HUDEP-2 (cell line): ENCODE measurements at regions not wholly inside any gene's neighbourhood (a gene's known extent, or its start where the extent isn't known, plus 50 kb on each side); places are given as distances from the start of the nearest gene placed in this dataset.
A peak's percentile ranks its signal among the peaks of the same experiment; 100 is the strongest.
"Not testable (repeated sequence)": the region's sequence is repeated elsewhere in the genome, so short reads cannot be mapped to it uniquely, and the experiment has no call there.

Experiments used
- DNase-seq, 76 experiments: peaks; one replicate each; lab custom pipeline; 2025; ENCODE audit not compliant: unreplicated experiment in 76 of 76; lab: John Stamatoyannopoulos, UW

DNA sequence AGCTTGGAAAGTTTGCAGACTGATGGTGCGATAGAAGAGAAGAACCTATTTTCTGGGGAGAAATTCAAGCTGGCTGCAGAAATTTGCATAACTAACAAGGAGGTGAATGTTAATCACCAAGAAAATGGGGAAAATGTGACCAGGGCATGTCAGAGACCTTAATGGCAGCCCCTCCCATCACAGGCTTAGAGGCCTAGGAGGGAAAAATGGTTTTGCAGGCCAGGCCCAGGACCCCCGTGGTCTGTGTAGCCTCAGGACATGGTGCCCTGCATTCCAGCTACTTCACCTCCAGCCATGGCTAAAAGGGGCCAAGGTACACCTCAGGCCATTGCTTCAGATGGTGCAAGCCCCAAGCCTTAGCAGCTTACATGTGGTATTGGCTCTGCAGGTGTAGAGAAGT, 207.1 kb upstream of the CXorf66 start:
- DNase-seq, result no peak

DNA sequence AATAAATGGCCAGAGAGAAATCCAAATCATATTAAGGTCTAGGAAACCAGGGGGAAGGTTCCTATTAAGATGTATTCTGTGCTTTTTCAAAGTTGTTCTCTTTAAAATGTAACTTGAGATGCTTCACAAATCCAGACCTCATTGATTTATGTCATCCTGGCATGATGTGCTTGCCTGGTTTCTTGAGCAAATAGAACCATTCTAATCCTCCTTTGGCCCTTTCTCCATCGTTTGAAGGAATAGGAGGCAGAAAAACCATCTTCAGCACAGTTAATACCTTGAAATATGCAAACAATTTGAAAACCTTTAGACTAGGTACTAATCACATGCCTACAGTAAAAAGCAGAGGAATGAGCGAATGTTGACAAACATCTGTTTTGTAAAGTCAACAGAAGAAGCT, 202.2 kb upstream of the CXorf66 start:
- no peak for DNase-seq

DNA sequence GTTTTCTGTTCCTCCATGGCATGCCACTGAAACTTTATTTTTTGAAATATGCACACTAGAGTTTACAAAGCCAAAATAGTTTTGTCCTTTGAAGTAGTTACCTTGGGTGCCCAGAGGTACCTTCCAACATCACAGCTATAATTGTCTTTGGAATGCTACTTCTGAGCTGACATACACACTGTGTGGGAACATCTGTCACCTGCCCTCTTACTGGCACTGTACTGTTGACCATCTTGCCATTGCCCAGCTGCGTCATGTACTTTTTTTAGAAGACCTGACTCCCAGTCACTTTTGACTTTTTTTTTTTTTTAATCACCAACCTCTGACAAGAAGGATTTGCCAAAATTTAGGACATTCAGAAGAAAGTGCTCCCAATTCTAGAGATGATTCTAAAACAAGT, 200.5 kb upstream of the CXorf66 start:
- DNase-seq, result no peak

DNA sequence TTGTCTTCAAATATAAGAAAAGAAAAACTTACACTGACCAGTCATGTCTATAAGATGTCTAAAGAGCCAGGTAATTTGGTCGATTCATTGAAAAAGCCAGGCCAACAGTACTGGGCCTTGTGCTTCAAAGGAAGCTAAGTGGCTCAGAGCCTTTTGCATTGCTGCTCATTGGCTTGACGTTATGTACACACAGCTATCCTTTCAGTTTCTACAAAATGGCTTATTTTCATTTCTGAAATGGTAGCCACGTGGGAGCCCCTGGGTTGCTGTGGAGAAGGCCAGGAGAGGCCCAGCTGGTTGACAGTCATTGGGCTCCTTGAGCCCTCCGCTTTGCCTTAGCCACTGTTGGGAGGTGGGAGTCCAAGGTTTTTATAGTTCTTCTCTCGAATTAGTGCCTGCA, 199.1 kb upstream of the CXorf66 start:
- no peak for DNase-seq

GRCh38 chrX:140163371-140164159, 198.2 kb upstream of the CXorf66 start:
- no peak for DNase-seq

DNA sequence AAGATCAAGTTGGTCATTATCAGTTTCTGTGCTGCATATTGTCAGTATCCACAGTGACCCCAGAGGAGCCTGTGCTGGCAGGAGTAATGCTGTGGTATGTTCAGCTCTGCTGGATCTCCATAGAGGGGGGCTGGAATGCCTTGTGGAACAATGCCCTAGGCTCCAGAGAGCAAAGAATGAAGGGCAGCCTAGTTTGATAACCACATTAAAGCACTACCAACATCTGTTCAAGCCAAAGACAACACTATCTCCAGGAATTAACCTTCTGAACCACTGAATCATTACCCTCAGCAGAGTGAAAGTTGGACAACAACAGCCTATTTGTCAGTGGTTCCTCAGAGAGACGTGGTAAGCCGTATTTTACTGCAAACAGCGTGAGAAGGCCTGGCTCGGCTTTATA, 192.3 kb upstream of the CXorf66 start:
- DNase-seq, result no peak

- DNase-seq, result no peak
Observed at GRCh38 chrX:140157143-140157542, 191.8 kb upstream of the CXorf66 start.

DNA sequence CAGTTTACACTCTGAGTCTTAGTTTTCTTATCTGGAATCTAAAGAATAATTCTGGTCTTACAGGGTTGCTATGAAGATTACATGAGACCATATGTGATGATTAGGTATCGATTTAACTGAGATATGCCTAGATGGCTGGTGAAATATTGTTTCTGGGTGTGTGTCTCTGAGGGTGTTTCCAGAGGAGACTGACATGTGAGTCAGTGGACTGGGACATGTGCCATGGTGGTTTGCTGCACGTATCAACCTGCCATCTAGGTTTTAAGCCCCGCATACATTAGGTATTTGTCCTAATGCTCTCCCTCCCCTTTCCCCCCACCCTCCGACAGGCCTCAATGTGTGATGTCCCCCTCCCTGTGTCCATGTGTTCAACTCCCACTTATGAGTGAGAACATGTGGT, 186.0 kb upstream of the CXorf66 start:
- no peak for DNase-seq

- no peak for DNase-seq
Observed at GRCh38 chrX:140149761-140150160, 184.4 kb upstream of the CXorf66 start.

- DNase-seq, result peak in 13 of 76 experiments; percentile 0 to 19 (median 1)
Observed at GRCh38 chrX:140141444-140142029, 176.2 kb upstream of the CXorf66 start.

- DNase-seq, result not testable (repeated sequence)
Observed at GRCh38 chrX:140138492-140138891, 173.2 kb upstream of the CXorf66 start.

DNA sequence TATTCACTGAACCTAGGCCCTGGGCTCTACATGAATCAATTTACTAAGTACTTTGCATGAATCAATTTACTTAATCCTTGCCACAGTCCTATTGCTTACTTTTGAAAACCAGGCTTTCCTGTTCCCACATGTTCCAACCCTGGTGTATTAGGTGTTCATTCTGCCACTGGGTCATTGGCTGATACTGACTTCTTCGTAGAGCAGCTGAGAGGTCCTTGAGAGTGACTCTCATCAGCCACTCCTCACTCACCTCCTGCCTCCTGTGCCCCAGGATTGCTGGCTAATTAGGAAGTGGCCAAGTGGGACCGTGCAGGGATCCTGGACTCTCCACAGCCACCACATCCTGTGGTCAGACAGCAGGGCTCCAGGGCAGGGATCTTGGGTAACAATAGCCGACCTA, 172.7 kb upstream of the CXorf66 start:
- DNase-seq, result not testable (repeated sequence)

- DNase-seq, result no peak
Observed at GRCh38 chrX:140132937-140133336, 167.6 kb upstream of the CXorf66 start.

DNA sequence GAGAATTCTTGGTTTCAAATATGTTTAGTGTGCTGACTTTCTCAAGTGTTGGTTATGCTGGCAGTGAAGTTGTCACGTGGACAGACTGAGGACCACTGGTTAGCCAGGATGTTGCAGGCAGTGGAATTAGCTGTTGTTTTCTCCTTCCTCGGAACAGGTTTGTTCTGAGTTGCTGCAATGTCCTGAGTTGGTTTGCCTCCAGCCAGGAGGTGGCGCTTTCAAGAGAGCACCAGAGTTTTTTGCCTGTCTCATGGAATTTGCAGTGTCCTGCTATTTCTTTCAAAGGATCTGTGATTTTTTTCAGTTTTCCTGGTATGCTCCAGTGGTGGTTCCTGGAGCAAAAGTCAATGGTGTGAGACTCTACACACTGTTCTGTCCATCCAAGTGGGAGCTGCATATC, 158.1 kb upstream of the CXorf66 start:
- no peak for DNase-seq

- not testable (repeated sequence) for DNase-seq
Observed at GRCh38 chrX:140114059-140114458, 148.7 kb upstream of the CXorf66 start.

GRCh38 chrX:140110081-140110650, 144.8 kb upstream of the CXorf66 start:
- DNase-seq, result no peak

- DNase-seq, result no peak
Observed at GRCh38 chrX:140104760-140105159, 139.4 kb upstream of the CXorf66 start.

DNA sequence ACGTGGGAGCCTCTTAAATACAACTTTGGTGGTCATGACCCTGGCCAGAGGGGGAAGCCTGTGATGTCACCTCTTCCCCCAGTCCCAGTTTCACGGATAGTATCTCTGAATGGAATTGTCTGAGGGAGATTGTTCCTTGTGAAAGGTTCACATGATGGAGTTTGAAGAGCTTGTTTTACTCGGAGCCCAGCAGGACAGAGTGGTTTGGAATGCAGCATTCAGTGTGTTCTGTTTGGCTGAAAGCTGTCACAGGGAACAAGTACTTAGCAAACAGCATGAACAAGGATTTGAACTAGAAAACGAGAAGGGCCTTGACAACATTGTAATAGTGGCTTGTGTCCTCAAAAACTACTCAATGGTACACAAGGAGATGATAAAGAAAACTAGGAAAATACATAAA, 133.9 kb upstream of the CXorf66 start:
- DNase-seq, result no peak

DNA sequence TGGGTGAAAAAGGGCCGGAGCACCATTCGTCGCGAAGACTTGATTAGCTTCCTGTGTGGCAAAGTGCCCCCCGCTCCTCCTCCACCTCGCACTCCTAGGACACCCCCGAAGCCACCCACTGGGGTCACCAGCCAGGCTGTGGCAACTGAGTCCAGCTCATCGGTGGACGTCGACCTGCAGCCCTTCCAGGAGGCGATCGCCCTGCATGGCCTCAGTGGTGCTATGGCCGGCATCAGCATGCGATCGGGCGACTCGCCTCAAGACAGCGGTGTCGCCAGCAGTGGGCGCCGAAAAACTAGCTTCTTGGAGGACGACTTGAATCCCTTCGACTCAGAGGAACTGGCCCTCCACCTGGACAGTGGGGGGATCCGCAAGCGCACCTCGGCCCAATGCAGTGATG, 126.8 kb upstream of the CXorf66 start:
- DNase-seq, result no peak

DNA sequence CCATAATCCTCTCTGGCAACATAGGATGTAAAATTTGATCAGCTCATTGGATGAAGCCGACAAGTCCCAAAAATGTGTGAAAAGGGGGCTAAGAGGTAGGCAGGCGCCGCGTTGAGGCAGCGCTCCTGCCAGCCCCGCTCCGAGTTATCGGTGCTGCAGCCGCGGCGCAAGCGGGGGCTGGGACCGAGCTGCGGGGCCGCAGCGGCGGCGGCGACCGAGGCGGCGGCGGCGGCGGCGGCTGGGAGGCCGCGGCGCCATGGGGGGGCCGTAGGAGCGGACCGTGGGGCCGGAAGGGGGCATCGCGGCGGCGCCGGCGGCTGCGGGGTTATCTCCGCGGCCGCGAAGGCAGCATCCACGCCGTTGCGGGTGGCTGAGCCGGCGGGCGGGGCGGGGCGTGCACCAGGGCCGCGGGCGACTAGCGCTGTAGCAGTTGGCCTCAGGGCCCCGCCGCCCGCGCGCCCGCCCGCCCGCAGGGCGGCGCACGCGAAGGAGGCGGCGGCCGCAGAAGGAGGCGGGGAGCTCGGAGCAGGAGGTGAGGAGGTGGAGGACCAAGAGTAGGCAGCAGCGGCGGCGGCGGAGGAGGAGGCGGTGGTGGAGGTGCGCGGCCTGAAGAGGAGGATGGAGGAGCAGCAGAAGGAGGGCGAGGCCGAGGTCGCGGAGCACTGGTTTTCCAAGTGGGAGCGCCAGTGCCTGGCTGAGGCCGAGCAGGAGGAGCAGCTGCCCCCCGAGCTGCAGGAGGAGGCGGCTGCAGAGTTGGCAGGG, 126.0 kb upstream of the CXorf66 start:
- peak in 34 of 76 experiments; percentile 0 to 30 (median 6) for DNase-seq

- DNase-seq, result no peak
Observed at GRCh38 chrX:140090800-140091124, 125.4 kb upstream of the CXorf66 start.

DNA sequence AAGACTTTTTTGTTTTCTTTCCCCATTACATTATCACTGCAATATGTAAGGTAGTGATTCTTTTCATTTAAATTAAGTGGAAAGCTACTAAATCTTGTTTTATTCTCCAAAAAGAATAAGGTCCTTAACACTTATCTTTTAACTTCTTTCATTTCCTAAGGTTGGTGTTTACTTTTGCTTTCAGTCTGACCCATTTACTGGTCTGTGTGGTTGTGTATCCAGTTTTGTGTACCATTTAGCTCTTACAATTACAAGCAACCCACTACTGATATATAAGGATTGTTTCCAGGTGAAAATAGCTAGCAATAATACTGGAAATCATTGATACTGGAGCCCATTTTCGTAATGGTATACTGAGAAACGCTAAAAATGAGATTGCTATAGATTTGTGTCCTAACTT, 123.1 kb upstream of the CXorf66 start:
- DNase-seq, result no peak
